ENCODE measurements at regions not wholly inside any gene's neighbourhood (a gene's known extent, or its start where the extent isn't known, plus 50 kb on each side); places are given as distances from the start of the nearest gene placed in this dataset.

DNA sequence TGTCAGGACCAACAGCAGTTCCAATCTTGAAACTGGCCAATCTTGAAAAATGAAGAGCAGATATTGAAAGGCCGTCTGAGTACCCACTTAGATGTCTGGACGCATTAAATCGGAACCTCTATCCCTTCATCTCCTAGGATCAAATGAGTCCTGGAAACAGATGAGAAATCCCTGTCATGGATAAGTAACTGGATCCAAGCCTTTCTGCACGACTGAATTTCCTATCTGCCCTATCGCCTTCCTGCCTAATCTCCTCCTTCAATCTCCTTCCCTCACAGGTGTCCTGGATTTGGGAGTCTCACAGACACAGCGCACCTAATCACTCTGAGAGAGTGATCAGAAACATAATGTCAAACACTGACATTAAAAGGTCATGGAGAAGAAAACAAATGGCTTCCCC lies 245.2 kb upstream of the PRSS58 start:
- no peak for DNase-seq (ENCODE audit: low spot score)
- TF ChIP-seq, protein P1, sequence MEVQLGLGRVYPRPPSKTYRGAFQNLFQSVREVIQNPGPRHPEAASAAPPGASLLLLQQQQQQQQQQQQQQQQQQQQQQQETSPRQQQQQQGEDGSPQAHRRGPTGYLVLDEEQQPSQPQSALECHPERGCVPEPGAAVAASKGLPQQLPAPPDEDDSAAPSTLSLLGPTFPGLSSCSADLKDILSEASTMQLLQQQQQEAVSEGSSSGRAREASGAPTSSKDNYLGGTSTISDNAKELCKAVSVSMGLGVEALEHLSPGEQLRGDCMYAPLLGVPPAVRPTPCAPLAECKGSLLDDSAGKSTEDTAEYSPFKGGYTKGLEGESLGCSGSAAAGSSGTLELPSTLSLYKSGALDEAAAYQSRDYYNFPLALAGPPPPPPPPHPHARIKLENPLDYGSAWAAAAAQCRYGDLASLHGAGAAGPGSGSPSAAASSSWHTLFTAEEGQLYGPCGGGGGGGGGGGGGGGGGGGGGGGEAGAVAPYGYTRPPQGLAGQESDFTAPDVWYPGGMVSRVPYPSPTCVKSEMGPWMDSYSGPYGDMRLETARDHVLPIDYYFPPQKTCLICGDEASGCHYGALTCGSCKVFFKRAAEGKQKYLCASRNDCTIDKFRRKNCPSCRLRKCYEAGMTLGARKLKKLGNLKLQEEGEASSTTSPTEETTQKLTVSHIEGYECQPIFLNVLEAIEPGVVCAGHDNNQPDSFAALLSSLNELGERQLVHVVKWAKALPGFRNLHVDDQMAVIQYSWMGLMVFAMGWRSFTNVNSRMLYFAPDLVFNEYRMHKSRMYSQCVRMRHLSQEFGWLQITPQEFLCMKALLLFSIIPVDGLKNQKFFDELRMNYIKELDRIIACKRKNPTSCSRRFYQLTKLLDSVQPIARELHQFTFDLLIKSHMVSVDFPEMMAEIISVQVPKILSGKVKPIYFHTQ (CRISPR knock-in tag; IDR thresholded peaks at IDR 0.05): no peak
- TF ChIP-seq ARID4B (CRISPR knock-in tag; IDR thresholded peaks at IDR 0.05; ENCODE audit: borderline replicate concordance) (no peak), TEAD4 (CRISPR knock-in tag; IDR thresholded peaks at IDR 0.05) (no peak), SMAD3 (CRISPR knock-in tag; IDR thresholded peaks at IDR 0.05; ENCODE audit: borderline replicate concordance) (no peak), ATF1 (CRISPR knock-in tag; IDR thresholded peaks at IDR 0.05) (no peak)
- Mint-ChIP-seq H3K4me1 (no peaks in the 10 kb centered on the region), H3K36me3 (no peaks in the 10 kb centered on the region), H3K27me3 (ENCODE audit: low read depth) (peaks cover 5% of the 10 kb centered on the region; the same call in 1 of the 2 replicates), H3K27ac (no peak overlapping the region), H3K4me3 (no peak overlapping the region), H3K9me3 (no peaks in the 10 kb centered on the region)
- POLR2A ChIA-PET: no interaction called here
- CTCF ChIA-PET: interaction anchor here (0.6 to 7.0 kb wide), 3 partner anchors 13 to 20 kb away, joined by 4 to 50 read pairs (median 4); no protein-coding TSS in a partner anchor
- no peak for ATAC-seq

GRCh38 chr7:142501434-142501833 lies 243.6 kb upstream of the PRSS58 start:
- no peak overlapping the region for H3K4me3 Mint-ChIP-seq
- ChIA-PET POLR2A (no interaction called here), CTCF (interaction anchor here (0.6 to 7.0 kb wide), 15 partner anchors 11 to 200 kb away, joined by 3 to 50 read pairs (median 4); no protein-coding TSS in a partner anchor)
- H3K27ac Mint-ChIP-seq: no peak overlapping the region
- H3K4me1 Mint-ChIP-seq: no peaks in the 10 kb centered on the region
- TF ChIP-seq TEAD4 (CRISPR knock-in tag; IDR thresholded peaks at IDR 0.05): no peak
- TF ChIP-seq NFATC4 (CRISPR knock-in tag; IDR thresholded peaks at IDR 0.05): no peak
- TF ChIP-seq, protein P2, sequence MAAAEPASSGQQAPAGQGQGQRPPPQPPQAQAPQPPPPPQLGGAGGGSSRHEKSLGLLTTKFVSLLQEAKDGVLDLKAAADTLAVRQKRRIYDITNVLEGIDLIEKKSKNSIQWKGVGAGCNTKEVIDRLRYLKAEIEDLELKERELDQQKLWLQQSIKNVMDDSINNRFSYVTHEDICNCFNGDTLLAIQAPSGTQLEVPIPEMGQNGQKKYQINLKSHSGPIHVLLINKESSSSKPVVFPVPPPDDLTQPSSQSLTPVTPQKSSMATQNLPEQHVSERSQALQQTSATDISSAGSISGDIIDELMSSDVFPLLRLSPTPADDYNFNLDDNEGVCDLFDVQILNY (CRISPR knock-in tag; IDR thresholded peaks at IDR 0.05): no peak
- no peak for TF ChIP-seq GABPB1 (CRISPR knock-in tag; IDR thresholded peaks at IDR 0.05)
- TF ChIP-seq PRRX2 (CRISPR knock-in tag; IDR thresholded peaks at IDR 0.05): no peak
- TF ChIP-seq USF2 (CRISPR knock-in tag; IDR thresholded peaks at IDR 0.05): no peak
- TF ChIP-seq JAZF1 (CRISPR knock-in tag; IDR thresholded peaks at IDR 0.05): no peak
- TF ChIP-seq, protein P3, sequence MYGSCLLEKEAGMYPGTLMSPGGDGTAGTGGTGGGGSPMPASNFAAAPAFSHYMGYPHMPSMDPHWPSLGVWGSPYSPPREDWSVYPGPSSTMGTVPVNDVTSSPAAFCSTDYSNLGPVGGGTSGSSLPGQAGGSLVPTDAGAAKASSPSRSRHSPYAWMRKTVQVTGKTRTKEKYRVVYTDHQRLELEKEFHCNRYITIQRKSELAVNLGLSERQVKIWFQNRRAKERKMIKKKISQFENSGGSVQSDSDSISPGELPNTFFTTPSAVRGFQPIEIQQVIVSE (CRISPR knock-in tag; IDR thresholded peaks at IDR 0.05; ENCODE audit: borderline replicate concordance): no peak
- TF ChIP-seq, protein P4, sequence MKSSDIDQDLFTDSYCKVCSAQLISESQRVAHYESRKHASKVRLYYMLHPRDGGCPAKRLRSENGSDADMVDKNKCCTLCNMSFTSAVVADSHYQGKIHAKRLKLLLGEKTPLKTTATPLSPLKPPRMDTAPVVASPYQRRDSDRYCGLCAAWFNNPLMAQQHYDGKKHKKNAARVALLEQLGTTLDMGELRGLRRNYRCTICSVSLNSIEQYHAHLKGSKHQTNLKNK (CRISPR knock-in tag; IDR thresholded peaks at IDR 0.05): no peak
- TF ChIP-seq, protein P5, sequence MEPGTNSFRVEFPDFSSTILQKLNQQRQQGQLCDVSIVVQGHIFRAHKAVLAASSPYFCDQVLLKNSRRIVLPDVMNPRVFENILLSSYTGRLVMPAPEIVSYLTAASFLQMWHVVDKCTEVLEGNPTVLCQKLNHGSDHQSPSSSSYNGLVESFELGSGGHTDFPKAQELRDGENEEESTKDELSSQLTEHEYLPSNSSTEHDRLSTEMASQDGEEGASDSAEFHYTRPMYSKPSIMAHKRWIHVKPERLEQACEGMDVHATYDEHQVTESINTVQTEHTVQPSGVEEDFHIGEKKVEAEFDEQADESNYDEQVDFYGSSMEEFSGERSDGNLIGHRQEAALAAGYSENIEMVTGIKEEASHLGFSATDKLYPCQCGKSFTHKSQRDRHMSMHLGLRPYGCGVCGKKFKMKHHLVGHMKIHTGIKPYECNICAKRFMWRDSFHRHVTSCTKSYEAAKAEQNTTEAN (CRISPR knock-in tag; IDR thresholded peaks at IDR 0.05): no peak
- no peak for TF ChIP-seq ZNF423 (CRISPR knock-in tag; IDR thresholded peaks at IDR 0.05)
- TF ChIP-seq SP1 (CRISPR knock-in tag; conservative IDR thresholded peaks at IDR 0.05): no peak
- TF ChIP-seq ZNF121 (CRISPR knock-in tag; IDR thresholded peaks at IDR 0.05): no peak
- TF ChIP-seq EMX1 (CRISPR knock-in tag; IDR thresholded peaks at IDR 0.05): no peak
- no peak for TF ChIP-seq ZNF396 (CRISPR knock-in tag; IDR thresholded peaks at IDR 0.05; ENCODE audit: borderline replicate concordance)
- no peak for TF ChIP-seq ZNF232 (CRISPR knock-in tag; IDR thresholded peaks at IDR 0.05)
- no peaks in the 10 kb centered on the region for H3K36me3 Mint-ChIP-seq
- H3K9me3 Mint-ChIP-seq: no peaks in the 10 kb centered on the region
- DNase-seq (ENCODE audit: low spot score) (no peak), ATAC-seq (no peak)
- H3K27me3 Mint-ChIP-seq (ENCODE audit: low read depth): peaks cover 5% of the 10 kb centered on the region
